SK-N-SH treated with all-trans-retinoic acid at 6 μM for 48 hours (cell line): ENCODE measurements at regions not wholly inside any gene's neighbourhood (a gene's known extent, or its start where the extent isn't known, plus 50 kb on each side); places are given as distances from the start of the nearest gene placed in this dataset.

Experiments used
- ATAC-seq: fragments of 200-7000 bp; cut with Tn5 transposase; 3 replicates; pipeline ENCODE4 v1.9.1; 2020; ENCODE audit warnings: mild to moderate bottlenecking, moderate library complexity
- ARNTL ChIP-seq: fragments of 450-650 bp; formaldehyde crosslinking; IDR thresholded peaks from 2 replicates; pipeline ENCODE4 v1.5.0; 2020; ENCODE audit warnings: low read depth, mild to moderate bottlenecking, moderate library complexity, borderline replicate concordance
- BACH2 ChIP-seq: fragments of 250-450 bp; sonication (Bioruptor Pico); IDR thresholded peaks from 2 replicates; pipeline ENCODE4 v1.9.0; 2021; ENCODE audit warnings: mild to moderate bottlenecking, borderline replicate concordance
- CREB5 ChIP-seq: fragments of 250-450 bp; sonication (Bioruptor Pico); IDR thresholded peaks from 2 replicates; pipeline ENCODE4 v1.5.1; 2020; ENCODE audit warnings: low read depth, mild to moderate bottlenecking, moderate library complexity
- CSDC2 ChIP-seq: fragments of 250-450 bp; sonication (Bioruptor Pico); IDR thresholded peaks from 2 replicates; pipeline ENCODE4 v1.5.0; 2020; ENCODE audit warnings: mild to moderate bottlenecking, moderate library complexity
- CSRNP3 ChIP-seq: fragments of 250-450 bp; sonication (Bioruptor Pico); IDR thresholded peaks from 2 replicates; pipeline ENCODE4 v1.5.1; 2021; ENCODE audit warnings: mild to moderate bottlenecking, moderate library complexity
- ESRRG ChIP-seq: fragments of 250-450 bp; sonication (Bioruptor Pico); IDR thresholded peaks from 2 replicates; pipeline ENCODE4 v1.6.1; 2021; ENCODE audit warnings: mild to moderate bottlenecking
- GLIS3 ChIP-seq: fragments of 250-450 bp; sonication (Bioruptor Pico); IDR thresholded peaks from 2 replicates; pipeline ENCODE4 v1.5.0; 2020; ENCODE audit warnings: mild to moderate bottlenecking, moderate library complexity
- ISL1 ChIP-seq: fragments of 250-450 bp; sonication (Bioruptor Pico); IDR thresholded peaks from 2 replicates; pipeline ENCODE4 v2.1.2; 2022; ENCODE audit warnings: mild to moderate bottlenecking, moderate library complexity
- OSR1 ChIP-seq: fragments of 250-450 bp; sonication (Bioruptor Pico); IDR thresholded peaks from 2 replicates; pipeline ENCODE4 v1.8.0; 2022; ENCODE audit warnings: moderate library complexity, mild to moderate bottlenecking, inconsistent platforms
- PATZ1 ChIP-seq: fragments of 250-450 bp; sonication (Bioruptor Pico); IDR thresholded peaks from 2 replicates; pipeline ENCODE4 v1.8.0; 2020; ENCODE audit warnings: mild to moderate bottlenecking, moderate library complexity, borderline replicate concordance
- POU6F1 ChIP-seq: fragments of 250-450 bp; sonication (Bioruptor Pico); IDR thresholded peaks from 2 replicates; pipeline ENCODE4 v1.8.0; 2021; ENCODE audit warnings: low read depth, mild to moderate bottlenecking, moderate library complexity, borderline replicate concordance
- PPARA ChIP-seq: fragments of 250-450 bp; sonication (Bioruptor Pico); IDR thresholded peaks from 2 replicates; pipeline ENCODE4 v1.5.0; 2020; ENCODE audit warnings: mild to moderate bottlenecking, borderline replicate concordance
- RARB ChIP-seq: fragments of 250-450 bp; sonication (Bioruptor Pico); IDR thresholded peaks from 2 replicates; pipeline ENCODE4 v1.8.0; 2021; ENCODE audit warnings: mild to moderate bottlenecking, moderate library complexity
- SNAI2 ChIP-seq: fragments of 250-450 bp; sonication (Bioruptor Pico); IDR thresholded peaks from 2 replicates; pipeline ENCODE4 v1.5.0; 2020; ENCODE audit warnings: mild to moderate bottlenecking, moderate library complexity
- TCF4 ChIP-seq: fragments of 250-450 bp; sonication (Bioruptor Pico); IDR thresholded peaks from 2 replicates; pipeline ENCODE4 v1.8.0; 2021; ENCODE audit warnings: mild to moderate bottlenecking, moderate library complexity, borderline replicate concordance
- TOX ChIP-seq: fragments of 250-450 bp; sonication (Bioruptor Pico); IDR thresholded peaks from 2 replicates; pipeline ENCODE4 v1.8.0; 2021; ENCODE audit warnings: mild to moderate bottlenecking, moderate library complexity, borderline replicate concordance
- TSHZ2 ChIP-seq: fragments of 250-450 bp; sonication (Bioruptor Pico); IDR thresholded peaks from 2 replicates; pipeline ENCODE4 v1.5.0; 2020; ENCODE audit warnings: mild to moderate bottlenecking, moderate library complexity
- ZC3H10 ChIP-seq: fragments of 250-450 bp; sonication (Bioruptor Pico); IDR thresholded peaks from 2 replicates; pipeline ENCODE4 v1.5.1; 2021; ENCODE audit warnings: mild to moderate bottlenecking, moderate library complexity
- ZFP3 ChIP-seq: fragments of 250-450 bp; sonication (Bioruptor Pico); IDR thresholded peaks from 2 replicates; pipeline ENCODE4 v1.5.0; 2020; ENCODE audit warnings: mild to moderate bottlenecking, moderate library complexity
- ZFP30 ChIP-seq: fragments of 450-650 bp; formaldehyde crosslinking; IDR thresholded peaks from 2 replicates; pipeline ENCODE4 v1.5.0; 2022; ENCODE audit warnings: mild to moderate bottlenecking, moderate library complexity
- ZNF565 ChIP-seq: fragments of 450-650 bp; formaldehyde crosslinking; conservative IDR thresholded peaks from 2 replicates; pipeline ENCODE4 v1.5.0; 2020; ENCODE audit warnings: low read depth, mild to moderate bottlenecking, moderate library complexity
- ZNF70 ChIP-seq: fragments of 450-650 bp; formaldehyde crosslinking; IDR thresholded peaks from 2 replicates; pipeline ENCODE4 v1.5.0; 2020; ENCODE audit warnings: mild to moderate bottlenecking, moderate library complexity
- ZNF8 ChIP-seq: fragments of 450-650 bp; formaldehyde crosslinking; IDR thresholded peaks from 2 replicates; pipeline ENCODE4 v1.5.0; 2020; ENCODE audit warnings: mild to moderate bottlenecking, moderate library complexity

- TF ChIP-seq TSHZ2 (no peak), ESRRG (CRISPR knock-in tag) (no peak), ZNF8 (no peak), CREB5 (CRISPR knock-in tag) (no peak), ZFP3 (no peak), GLIS3 (CRISPR knock-in tag) (no peak), ZFP30 (CRISPR knock-in tag) (no peak), SNAI2 (no peak), PPARA (CRISPR knock-in tag) (no peak)
These were observed 553.6 kb downstream of the TNS3 start (continued) for GRCh38 chr7:47028284-47028683.

- no peak for ATAC-seq
- TF ChIP-seq ZNF8 (no peak), ZC3H10 (CRISPR knock-in tag) (no peak), ZNF70 (CRISPR knock-in tag) (no peak), POU6F1 (no peak)
These were observed 554.1 kb downstream of the TNS3 start for GRCh38 chr7:47027695-47028240.

GRCh38 chr7:47026780-47027361 is 555.0 kb downstream of the TNS3 start:
- TF ChIP-seq CSDC2 (CRISPR knock-in tag), result no peak
- TF ChIP-seq SNAI2, result no peak
- no peak for TF ChIP-seq ZC3H10 (CRISPR knock-in tag)
- no peak for TF ChIP-seq OSR1
- TF ChIP-seq RARB (CRISPR knock-in tag), result no peak
- TF ChIP-seq ISL1, result no peak
- TF ChIP-seq BACH2 (CRISPR knock-in tag), result no peak
- TF ChIP-seq ZNF565 (CRISPR knock-in tag), result no peak
- TF ChIP-seq ARNTL, result no peak
- TF ChIP-seq TOX, result no peak
- TF ChIP-seq ESRRG (CRISPR knock-in tag), result no peak
- TF ChIP-seq GLIS3 (CRISPR knock-in tag), result no peak
- no peak for TF ChIP-seq PATZ1 (CRISPR knock-in tag)
- no peak for ATAC-seq

GRCh38 chr7:47024991-47025390 is 556.9 kb downstream of the TNS3 start:
- ATAC-seq, result no peak
- TF ChIP-seq ISL1 (no peak), ZNF565 (CRISPR knock-in tag) (no peak), CSRNP3 (CRISPR knock-in tag) (no peak), RARB (CRISPR knock-in tag) (no peak), ZC3H10 (CRISPR knock-in tag) (no peak), TCF4 (CRISPR knock-in tag) (no peak), POU6F1 (no peak), PPARA (CRISPR knock-in tag) (no peak), PATZ1 (CRISPR knock-in tag) (no peak), CSDC2 (CRISPR knock-in tag) (no peak), ZNF8 (no peak)
- TF ChIP-seq, all 23 proteins: peak for 0
